ENCODE measurements at regions not wholly inside any gene's neighbourhood (a gene's known extent, or its start where the extent isn't known, plus 50 kb on each side); places are given as distances from the start of the nearest gene placed in this dataset.
"Not testable (repeated sequence)": the region's sequence is repeated elsewhere in the genome, so short reads cannot be mapped to it uniquely, and the experiment has no call there.

DNA sequence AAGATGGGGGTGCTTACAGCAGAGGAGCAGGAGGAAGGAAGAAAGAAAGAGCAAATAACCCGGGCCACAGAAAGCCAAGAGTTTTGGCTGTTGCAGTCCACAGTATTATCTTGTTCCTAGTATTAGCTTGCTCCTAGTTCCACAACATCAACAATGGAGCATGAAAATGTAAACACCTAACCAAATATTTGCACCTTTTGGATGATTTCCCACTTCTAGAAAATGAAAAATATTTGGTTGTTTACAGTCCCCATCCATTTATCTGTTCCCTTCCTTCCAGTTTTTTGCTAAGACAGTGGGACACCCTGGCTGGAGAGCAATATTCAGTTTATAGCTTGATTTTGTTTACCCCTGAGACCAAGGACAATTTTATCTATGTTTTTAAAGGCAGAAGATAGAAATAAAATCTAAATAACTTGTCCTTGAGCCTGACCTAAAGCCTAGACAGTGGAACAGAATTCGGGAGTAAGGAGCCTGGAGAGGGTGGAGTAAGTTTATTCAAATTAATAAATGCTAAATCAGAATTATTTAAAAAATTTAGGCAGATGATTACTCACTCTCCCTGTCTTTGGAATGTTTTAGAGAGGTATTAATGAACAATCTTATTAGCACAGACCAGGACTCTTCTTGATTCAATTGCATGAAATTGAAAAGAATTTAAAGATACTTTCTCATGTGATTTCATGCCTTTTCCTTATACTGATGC is 51.6 kb downstream of the RESF1 start:
- Mint-ChIP-seq H3K36me3 (ENCODE audit: low read depth) (peaks cover 2% of the 10 kb centered on the region), H3K4me3 (no peak overlapping the region), H3K27me3 (ENCODE audit: low read depth) (no peaks in the 10 kb centered on the region), H3K27ac (no peak overlapping the region), H3K4me1 (ENCODE audit: low read depth) (peaks cover 1% of the 10 kb centered on the region), H3K9me3 (no peaks in the 10 kb centered on the region)

DNA sequence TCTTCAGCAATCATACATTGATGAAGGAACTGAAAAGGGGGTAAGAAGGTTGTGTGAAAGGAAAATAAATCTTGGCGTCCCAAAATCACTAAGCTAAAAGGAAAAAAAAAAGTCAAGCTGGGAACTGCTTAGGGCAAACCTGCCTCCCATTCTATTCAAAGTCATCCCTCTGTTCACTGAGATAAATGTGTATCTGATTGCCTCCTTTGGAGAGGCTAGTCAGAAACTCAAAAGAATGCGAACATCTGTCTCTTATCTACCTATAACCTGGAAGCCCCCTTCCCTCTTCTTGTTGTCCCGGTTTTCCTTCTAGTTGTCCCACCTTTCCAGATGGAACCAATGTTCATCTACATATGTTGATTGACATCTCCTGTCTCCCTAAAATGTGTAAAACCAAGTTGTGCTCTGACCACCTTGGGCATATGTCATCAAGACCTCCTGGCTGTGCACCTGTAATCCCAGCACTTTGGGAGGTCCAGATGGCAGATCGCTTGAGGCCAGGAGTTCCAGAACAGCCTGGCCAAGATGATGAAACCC is 53.1 kb downstream of the RESF1 start:
- no peak overlapping the region for H3K4me3 Mint-ChIP-seq
- no peaks in the 10 kb centered on the region for H3K27me3 Mint-ChIP-seq (ENCODE audit: low read depth)
- H3K27ac Mint-ChIP-seq, result no peak overlapping the region
- peaks cover 2% of the 10 kb centered on the region for H3K36me3 Mint-ChIP-seq (ENCODE audit: low read depth)
- peaks cover 1% of the 10 kb centered on the region for H3K4me1 Mint-ChIP-seq (ENCODE audit: low read depth)
- H3K9me3 Mint-ChIP-seq, result no peaks in the 10 kb centered on the region

DNA sequence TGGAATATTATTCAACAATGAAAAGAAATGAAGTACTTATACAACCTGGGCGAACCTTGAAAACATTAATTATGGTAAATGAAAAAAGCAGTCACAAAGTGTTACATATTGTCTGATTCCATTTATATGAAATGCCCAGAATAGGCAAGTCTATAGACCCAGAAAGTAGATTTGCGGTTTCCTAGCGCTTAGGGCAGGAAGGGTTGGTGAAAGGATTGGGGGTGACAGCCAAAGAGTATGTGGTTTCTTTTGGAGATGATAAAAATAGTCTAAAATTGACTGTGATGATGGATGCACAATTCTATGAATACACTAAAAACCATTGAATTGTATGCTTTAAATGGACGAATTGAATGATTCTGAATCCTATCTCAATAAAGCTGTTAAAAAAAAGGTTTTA is 55.8 kb downstream of the RESF1 start:
- Mint-ChIP-seq H3K36me3 (ENCODE audit: low read depth) (peaks cover 2% of the 10 kb centered on the region), H3K27ac (no peak overlapping the region), H3K27me3 (ENCODE audit: low read depth) (no peaks in the 10 kb centered on the region), H3K4me3 (no peak overlapping the region), H3K4me1 (ENCODE audit: low read depth) (peaks cover 1% of the 10 kb centered on the region), H3K9me3 (no peaks in the 10 kb centered on the region)

DNA sequence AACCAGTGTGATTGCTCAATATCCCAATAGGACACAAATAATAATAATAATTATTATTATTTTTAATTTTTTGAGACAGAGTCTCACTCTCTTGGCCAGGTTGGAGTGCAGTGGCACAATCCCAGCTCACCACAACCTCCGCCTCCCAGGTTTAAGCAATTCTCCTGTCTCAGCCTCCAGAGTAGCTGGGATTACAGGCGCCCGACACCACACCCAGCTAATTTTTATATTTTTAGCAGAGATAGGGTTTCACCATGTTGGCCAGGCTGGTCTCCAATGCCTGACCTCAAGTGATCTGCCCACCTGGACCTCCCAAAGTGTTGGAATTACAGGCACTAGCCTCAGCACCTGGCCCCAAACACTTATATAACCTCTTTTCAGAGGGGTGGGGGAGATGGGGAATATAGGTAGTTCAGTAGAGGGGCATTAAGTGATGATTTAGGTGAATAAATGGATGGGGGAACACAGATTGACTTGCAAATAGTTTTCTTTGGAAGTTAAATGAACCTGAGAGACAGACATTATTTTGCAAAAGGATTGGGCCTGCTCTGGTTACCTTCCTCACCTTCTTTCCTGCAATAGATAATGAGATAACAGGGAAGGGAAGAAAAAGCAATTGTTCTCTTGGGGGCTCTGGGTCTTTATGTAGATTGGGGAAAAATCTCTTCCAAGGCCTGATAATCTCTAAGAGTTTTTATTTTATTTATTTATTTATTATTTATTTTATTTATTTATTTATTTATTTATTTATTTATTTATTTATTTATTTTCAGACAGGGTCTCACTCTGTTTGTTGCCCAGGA is 57.7 kb downstream of the RESF1 start:
- no peaks in the 10 kb centered on the region for H3K27me3 Mint-ChIP-seq (ENCODE audit: low read depth)
- no peak overlapping the region for H3K27ac Mint-ChIP-seq
- H3K36me3 Mint-ChIP-seq (ENCODE audit: low read depth), result peaks cover 6% of the 10 kb centered on the region
- peaks cover 7% of the 10 kb centered on the region for H3K9me3 Mint-ChIP-seq
- H3K4me3 Mint-ChIP-seq, result no peak overlapping the region
- peaks cover 10% of the 10 kb centered on the region for H3K4me1 Mint-ChIP-seq (ENCODE audit: low read depth)

DNA sequence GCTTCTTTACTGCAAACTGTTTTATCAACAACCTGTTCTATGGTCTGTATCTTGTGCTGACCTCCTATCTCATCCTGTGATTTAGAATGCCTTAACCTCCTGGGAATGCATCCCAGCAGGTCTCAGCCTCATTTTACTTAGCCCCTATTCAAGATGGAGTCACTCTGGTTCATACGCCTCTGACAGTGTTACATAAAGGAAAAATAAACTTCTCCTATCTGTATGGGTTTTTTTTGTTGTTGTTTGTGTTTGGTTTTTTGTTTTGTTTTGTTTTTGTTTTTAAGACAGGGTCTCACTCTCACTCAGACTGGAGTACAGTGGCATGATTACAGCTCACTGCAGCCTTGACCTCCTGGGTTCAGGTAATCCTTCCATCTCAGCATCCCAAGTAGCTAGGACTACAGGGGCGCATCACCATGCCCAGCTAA is 62.1 kb downstream of the RESF1 start:
- no peak overlapping the region for H3K4me3 Mint-ChIP-seq
- H3K27ac Mint-ChIP-seq, result no peak overlapping the region
- peaks cover 13% of the 10 kb centered on the region for H3K36me3 Mint-ChIP-seq (ENCODE audit: low read depth)
- peaks cover 22% of the 10 kb centered on the region for H3K4me1 Mint-ChIP-seq (ENCODE audit: low read depth)
- peaks cover 12% of the 10 kb centered on the region for H3K9me3 Mint-ChIP-seq
- no peaks in the 10 kb centered on the region for H3K27me3 Mint-ChIP-seq (ENCODE audit: low read depth)

DNA sequence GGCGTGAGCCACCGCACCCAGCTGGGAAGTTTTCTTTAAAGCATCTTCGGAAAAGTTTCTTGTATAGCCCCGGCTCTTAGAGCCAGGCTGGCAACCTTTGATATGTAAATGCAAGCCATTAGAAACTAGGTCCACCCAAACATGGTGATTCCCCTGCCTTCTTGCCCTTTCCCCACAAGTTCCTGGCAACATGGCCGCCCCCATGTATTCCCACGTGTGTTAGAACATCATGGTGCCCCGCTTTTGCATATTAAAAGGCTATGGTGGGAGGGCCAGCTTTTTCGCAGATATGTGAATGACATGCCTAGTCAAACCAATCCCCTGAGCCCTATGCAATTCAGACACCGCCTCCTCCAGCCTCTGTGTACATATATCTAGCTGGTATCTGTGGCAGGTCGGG is 63.2 kb downstream of the RESF1 start:
- Mint-ChIP-seq H3K9me3 (peaks cover 12% of the 10 kb centered on the region), H3K36me3 (ENCODE audit: low read depth) (peaks cover 13% of the 10 kb centered on the region), H3K4me1 (ENCODE audit: low read depth) (peaks cover 27% of the 10 kb centered on the region)
- not testable (repeated sequence) for H3K27ac Mint-ChIP-seq; H3K27me3 Mint-ChIP-seq (ENCODE audit: low read depth); H3K4me3 Mint-ChIP-seq

DNA sequence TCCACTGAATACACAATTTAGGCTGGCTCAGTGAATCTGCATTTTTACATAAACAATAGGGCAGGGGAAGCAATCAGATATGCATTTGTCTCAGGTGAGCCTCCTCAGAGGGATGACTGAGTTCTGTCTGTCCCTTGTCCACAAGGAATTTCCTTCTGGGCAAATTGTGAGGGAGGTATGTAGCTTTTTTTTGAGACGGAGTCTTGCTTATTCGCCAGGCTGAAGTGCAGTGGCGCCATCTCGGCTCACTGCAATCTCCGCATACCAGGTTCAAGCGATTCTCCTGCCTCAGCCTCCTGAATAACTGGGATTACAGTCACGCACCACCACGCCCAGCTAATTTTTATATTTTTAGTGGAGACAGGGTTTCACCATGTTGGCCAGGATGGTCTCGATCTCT is 64.6 kb downstream of the RESF1 start:
- Mint-ChIP-seq H3K9me3 (peaks cover 12% of the 10 kb centered on the region), H3K4me1 (ENCODE audit: low read depth) (peaks cover 27% of the 10 kb centered on the region), H3K36me3 (ENCODE audit: low read depth) (peaks cover 13% of the 10 kb centered on the region)
- H3K27ac Mint-ChIP-seq; H3K4me3 Mint-ChIP-seq; H3K27me3 Mint-ChIP-seq (ENCODE audit: low read depth): not testable (repeated sequence)

DNA sequence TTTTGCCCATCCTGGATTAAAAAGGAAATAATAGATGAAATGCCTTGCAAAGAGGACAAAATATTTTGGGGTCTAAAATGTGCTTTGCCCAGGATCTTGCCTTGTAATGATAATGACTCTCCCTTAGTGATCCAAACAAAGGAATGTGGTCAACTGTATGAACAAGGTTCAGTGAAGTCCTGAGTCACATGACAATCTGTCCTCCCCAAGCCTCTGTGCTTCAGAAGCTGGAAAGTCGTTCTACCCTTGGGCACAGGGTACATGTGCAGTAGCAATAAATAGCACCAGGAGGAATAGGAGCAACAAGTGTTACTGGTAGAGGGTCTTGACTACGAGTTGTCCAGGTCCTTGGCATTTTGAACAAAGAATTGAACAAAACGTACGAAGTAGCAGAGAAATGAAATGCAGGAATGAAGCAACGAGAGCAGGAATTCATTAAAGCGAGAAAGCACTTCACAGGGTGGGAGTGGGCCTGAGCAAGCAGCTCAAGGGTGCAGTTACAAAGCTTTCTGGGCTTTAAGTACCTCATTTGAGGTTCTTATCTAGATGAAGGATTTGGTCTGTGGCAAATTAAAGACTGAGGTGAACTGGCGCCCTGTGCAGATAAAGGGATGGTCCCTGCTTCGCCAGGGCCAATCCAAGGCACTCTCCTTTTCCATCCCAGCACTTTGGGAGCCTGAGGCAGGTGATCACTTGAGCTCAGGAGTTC is 65.8 kb downstream of the RESF1 start:
- no peak overlapping the region for H3K4me3 Mint-ChIP-seq

DNA sequence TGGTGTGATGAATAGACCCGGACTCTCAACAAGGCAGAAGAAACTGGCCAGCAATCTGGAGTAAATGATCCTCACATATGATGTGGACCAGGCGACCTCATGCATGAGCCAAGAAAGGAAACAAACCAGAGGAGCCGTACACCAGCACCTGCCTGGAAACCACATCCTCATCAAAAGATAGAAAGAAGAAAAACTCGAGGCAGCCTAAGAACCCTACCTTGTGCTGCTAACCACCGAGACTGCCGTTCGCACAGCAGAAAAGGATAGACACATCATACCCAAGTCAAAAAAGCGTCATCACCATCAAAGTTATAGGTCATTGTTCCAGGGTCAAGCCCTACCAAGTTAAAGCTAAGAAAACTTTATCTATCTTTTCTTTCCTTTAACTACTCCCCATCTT is 66.7 kb downstream of the RESF1 start:
- peaks cover 12% of the 10 kb centered on the region for H3K9me3 Mint-ChIP-seq
- H3K27ac Mint-ChIP-seq, result peak overlapping the region; percentile 76
- H3K36me3 Mint-ChIP-seq (ENCODE audit: low read depth), result peaks cover 13% of the 10 kb centered on the region
- peaks cover 27% of the 10 kb centered on the region for H3K4me1 Mint-ChIP-seq (ENCODE audit: low read depth)
- peak overlapping the region; percentile 36 for H3K4me3 Mint-ChIP-seq
- H3K27me3 Mint-ChIP-seq (ENCODE audit: low read depth), result no peaks in the 10 kb centered on the region

More for the DNA sequence above, 65.8 kb downstream of the RESF1 start:
- peaks cover 12% of the 10 kb centered on the region for H3K9me3 Mint-ChIP-seq
- peaks cover 30% of the 10 kb centered on the region for H3K4me1 Mint-ChIP-seq (ENCODE audit: low read depth)
- H3K27ac Mint-ChIP-seq, result peak overlapping the region; percentile 43
- no peaks in the 10 kb centered on the region for H3K27me3 Mint-ChIP-seq (ENCODE audit: low read depth)
- H3K36me3 Mint-ChIP-seq (ENCODE audit: low read depth), result peaks cover 13% of the 10 kb centered on the region

DNA sequence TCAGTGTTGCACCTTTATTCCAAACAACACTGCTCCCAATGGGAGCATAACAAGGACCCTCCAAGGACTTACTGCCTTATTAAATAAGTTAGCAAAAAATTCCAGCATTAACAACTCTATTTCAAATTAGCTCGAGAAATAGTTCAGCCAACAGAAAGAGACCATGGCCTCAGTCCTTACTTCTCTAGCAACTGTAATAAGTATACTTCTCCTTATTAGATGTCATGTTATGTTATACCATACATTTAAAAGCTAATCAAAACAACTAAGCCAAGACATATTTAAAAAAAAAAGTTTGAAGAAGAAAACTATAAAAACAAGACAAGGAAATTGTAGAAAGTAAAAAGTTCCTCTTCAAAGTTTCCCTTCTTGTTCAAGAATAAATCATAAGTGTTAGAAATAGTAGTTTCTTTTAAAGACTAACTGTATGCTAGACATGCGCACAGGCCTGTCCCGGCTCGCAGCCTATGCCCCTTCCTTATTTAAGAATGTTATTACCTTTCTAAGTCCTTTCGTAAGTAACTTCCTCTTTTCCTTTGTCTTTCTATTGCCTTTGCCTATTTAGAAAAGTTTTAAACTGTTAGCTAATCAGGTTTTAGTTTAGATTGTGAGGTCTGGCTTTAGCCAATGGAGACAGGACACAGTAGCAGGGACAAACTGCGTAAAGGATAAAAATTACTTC is 68.6 kb downstream of the RESF1 start:
- Mint-ChIP-seq H3K9me3 (peaks cover 5% of the 10 kb centered on the region), H3K27me3 (ENCODE audit: low read depth) (no peaks in the 10 kb centered on the region), H3K4me1 (ENCODE audit: low read depth) (peaks cover 22% of the 10 kb centered on the region), H3K27ac (no peak overlapping the region), H3K36me3 (ENCODE audit: low read depth) (peaks cover 7% of the 10 kb centered on the region), H3K4me3 (no peak overlapping the region)

DNA sequence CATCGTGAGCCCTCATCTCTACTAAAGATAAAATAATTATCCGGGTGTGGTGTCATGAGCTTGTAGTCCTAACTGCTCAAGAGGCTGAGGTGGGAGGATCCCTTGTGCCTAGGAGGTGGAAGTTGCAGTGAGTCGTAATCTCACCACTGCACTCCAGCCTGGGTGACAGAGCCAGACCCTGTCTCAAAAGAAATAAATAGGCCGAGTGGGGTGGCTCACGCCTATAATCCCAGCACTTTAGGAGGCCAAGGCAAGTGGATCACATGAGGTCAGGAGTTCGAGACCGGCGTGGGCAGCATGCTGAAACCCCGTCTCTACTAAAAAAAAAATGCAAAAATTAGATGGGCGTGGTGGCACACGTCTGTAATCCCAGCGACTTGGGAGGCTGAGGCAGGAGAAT is 70.9 kb downstream of the RESF1 start:
- Mint-ChIP-seq H3K27ac (no peak overlapping the region), H3K9me3 (no peaks in the 10 kb centered on the region), H3K4me3 (no peak overlapping the region), H3K36me3 (ENCODE audit: low read depth) (peaks cover 4% of the 10 kb centered on the region), H3K27me3 (ENCODE audit: low read depth) (no peaks in the 10 kb centered on the region), H3K4me1 (ENCODE audit: low read depth) (peaks cover 17% of the 10 kb centered on the region)

DNA sequence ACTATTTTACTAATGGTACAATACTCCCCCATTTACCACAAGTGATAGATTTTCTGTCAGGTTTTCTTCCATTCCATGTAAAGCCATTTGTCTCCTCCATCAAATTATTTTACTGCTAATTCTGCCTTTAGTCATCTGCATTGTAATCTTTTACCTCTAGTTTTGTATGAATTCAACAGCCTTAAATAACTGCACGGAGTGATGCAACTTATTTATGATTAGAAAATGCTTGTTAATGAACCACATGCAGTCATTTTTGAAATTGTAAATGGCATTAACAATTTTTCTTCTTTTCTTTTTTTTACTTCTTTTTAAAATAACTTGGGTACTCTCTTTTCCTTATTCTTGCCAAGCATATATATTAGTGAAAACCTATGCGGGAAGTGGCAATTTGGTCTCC is 71.5 kb downstream of the RESF1 start:
- no peaks in the 10 kb centered on the region for H3K27me3 Mint-ChIP-seq (ENCODE audit: low read depth)
- H3K27ac Mint-ChIP-seq, result no peak overlapping the region
- no peak overlapping the region for H3K4me3 Mint-ChIP-seq
- H3K4me1 Mint-ChIP-seq (ENCODE audit: low read depth), result peaks cover 16% of the 10 kb centered on the region
- H3K9me3 Mint-ChIP-seq, result no peaks in the 10 kb centered on the region
- H3K36me3 Mint-ChIP-seq (ENCODE audit: low read depth), result peaks cover 3% of the 10 kb centered on the region

DNA sequence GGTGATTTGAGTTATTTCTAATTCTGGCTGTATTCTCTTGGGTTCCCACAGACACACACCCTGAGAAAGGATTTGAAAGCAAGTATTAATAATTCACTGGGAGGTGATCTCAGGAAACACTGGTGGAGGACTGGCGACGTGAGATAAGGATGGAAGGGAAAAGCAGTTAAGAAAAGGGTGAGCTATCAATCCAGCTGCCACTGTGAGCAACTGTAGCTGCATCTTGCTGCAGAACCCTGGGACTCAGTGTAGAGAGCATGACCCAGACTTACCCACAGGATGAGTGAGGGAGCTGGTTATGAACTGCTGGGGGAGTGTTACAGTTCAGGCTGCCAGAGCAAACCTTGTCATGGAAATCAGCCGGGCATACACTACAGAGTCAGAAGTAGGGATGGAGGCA is 71.9 kb downstream of the RESF1 start:
- Mint-ChIP-seq H3K27me3 (ENCODE audit: low read depth) (no peaks in the 10 kb centered on the region), H3K4me1 (ENCODE audit: low read depth) (peaks cover 12% of the 10 kb centered on the region), H3K9me3 (no peaks in the 10 kb centered on the region), H3K36me3 (ENCODE audit: low read depth) (no peaks in the 10 kb centered on the region), H3K27ac (no peak overlapping the region), H3K4me3 (no peak overlapping the region)

DNA sequence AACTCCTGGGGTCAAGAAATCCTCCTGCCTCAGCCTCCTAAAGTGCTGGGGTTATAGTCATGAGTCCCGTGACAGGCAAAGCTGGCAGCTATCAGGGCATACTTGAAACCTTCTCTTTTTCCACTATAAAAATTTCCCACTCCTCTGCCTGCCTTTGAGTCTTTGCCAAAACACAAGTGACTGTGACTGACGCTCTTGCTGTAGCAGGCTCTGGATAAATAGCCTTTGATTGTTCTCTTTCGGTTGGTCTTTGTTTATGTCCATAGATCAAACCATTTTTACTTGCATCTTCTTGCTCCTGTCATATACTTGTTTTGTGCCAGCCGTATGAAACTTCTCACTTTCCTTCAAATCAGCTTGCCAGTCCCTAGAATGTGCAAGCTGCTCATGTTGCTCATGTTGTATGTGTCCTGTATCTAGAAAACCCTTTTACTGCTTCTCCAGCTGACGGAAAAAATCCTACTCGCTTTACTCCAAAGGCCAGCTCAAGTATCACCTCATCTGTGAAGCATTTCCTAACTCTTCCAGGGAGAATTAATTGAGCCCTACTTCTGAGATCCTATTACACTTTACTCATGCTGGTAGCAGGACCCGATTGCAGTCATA is 73.1 kb downstream of the RESF1 start:
- Mint-ChIP-seq H3K27me3 (ENCODE audit: low read depth) (no peaks in the 10 kb centered on the region), H3K4me1 (ENCODE audit: low read depth) (peaks cover 9% of the 10 kb centered on the region), H3K9me3 (no peaks in the 10 kb centered on the region), H3K4me3 (no peak overlapping the region), H3K27ac (no peak overlapping the region), H3K36me3 (ENCODE audit: low read depth) (no peaks in the 10 kb centered on the region)

All from T-helper 1 cell treated with Interleukin-12 subunit alpha and Interleukin-12 subunit beta and Interleukin-4 antibody, amounts not matched to agents 30 μg/mL and 1 μg/mL, for 36 hours (primary cell).